Left ventricle myocardium superior (tissue), 1 donor: ENCODE measurements at regions not wholly inside any gene's neighbourhood (a gene's known extent, or its start where the extent isn't known, plus 50 kb on each side); places are given as distances from the start of the nearest gene placed in this dataset.
"Not testable (repeated sequence)": the region's sequence is repeated elsewhere in the genome, so short reads cannot be mapped to it uniquely, and the experiment has no call there.

Experiments used
- ATAC-seq: fragments of 200-7000 bp; cut with Tn5 transposase; one replicate; pipeline ENCODE4 v1.9.1; 2020; ENCODE audit warnings: mild to moderate bottlenecking, moderate library complexity
- DNase-seq: peaks from one replicate; pipeline ENCODE4 v3.0.0-alpha.2; 2020
- intact Hi-C: fragments of 100-400 bp; cut with micrococcal nuclease; formaldehyde crosslinking; loops from one replicate; pipeline ENCODE4 v1.11.0; 2022
- donor health status: DM: no; HTN: yes; CAD: no; lungs with severe emphysema.

DNA sequence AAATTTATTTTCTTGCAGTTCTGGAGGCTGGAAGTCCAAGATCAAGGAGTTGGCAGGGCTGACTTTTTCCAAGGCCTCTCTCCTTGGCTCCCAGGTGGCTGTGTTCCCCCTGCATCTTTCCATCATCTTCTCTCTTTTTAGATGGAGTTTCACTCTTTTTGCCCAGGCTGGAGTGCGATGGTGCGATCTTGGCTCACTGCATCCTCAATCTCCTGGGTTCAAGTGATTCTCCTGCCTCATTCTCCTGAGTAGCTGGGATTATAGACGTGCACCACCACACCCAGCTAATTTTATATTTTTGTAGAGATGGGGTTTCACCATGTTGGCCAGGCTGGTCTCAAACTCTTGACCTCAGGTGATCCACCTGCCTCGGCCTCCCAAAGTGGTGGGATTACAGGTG, 411.1 kb downstream of the RPS24 start:
- ATAC-seq, DNase-seq, intact Hi-C loops: not testable (repeated sequence)

DNA sequence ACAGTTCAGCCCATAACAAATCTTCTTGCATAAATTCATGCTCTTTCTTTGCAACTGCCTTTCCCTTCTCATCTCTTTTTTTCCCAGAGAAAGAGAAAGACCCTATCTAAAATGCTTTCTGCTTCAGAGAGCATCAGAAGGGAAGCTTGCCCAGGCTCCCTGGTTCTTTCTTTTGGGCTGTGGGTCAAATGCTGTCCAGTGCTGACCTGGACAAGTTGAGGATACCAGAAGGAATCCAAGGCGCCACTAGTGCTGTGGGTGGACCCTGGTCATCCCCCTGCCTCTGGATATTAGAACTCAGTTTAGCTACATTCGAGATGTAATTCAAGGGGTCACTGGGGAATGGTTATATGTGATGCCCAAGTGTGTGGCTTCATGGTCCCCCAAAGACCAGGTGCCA, 411.6 kb downstream of the RPS24 start:
- ATAC-seq (no peak), DNase-seq (no peak)
- intact Hi-C loops, result no loop called here

DNA sequence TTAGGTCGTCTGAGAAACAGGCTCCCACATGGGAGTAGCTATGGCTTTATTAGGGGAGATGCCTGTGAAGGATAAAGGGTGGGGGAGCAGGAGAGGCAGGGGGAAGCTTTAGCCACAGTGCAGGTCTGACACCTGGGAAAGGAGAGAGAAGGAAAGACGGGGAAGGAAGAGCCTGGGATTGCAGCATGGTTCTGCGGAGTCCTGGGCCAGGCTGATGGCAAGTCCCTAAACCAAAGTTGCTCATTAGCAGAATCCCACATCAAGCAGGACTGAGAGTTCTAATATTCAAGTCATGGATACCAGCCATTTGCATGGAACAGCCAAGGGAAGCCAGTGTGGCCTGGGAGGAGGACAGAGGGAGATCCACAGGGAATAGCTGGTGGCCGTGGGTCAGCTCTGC, 414.8 kb downstream of the RPS24 start:
- ATAC-seq, result no peak
- intact Hi-C loops, result no loop called here
- no peak for DNase-seq

DNA sequence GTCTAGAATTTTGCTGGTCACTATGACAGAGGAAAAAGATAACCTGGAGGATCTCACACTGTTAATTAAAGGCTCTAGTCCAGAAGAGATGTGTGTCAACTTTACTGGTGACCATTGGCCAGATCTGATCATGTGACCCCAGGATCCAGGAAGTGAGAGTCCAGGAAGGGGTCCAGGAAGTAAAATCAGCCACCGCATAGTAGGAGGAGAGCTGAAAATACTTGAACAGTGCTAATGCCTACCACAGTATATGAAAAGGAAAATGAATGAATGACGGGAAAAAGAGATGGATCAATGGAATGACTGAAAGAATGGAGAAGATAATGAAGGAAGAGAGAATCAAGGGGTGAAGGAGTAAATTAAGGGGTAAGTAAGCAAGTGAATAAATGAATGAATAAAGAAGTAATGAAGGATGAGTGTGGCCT, 415.3 kb downstream of the RPS24 start:
- intact Hi-C loops, result no loop called here
- DNase-seq, result no peak
- no peak for ATAC-seq

DNA sequence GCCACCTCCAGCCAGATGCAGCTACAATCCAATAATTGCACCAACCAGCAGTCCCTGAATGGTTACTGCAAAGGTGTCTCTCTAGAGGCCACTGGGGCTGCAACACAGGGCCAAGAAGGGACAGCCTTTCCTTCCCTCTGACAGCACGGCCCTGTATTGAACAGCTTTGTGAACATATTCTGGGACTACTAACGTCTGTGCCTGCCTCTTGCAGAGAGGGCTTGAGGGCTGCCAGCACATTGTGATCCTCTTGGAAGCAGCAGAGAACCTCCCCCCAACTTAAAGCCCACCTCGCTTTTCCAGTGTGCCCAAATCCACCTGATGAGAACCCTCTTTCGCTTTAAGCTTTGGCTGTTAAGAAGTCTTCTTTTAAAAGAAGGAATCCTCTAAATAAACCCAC, 415.9 kb downstream of the RPS24 start:
- DNase-seq (no peak), ATAC-seq (no peak)
- intact Hi-C loops, result no loop called here

DNA sequence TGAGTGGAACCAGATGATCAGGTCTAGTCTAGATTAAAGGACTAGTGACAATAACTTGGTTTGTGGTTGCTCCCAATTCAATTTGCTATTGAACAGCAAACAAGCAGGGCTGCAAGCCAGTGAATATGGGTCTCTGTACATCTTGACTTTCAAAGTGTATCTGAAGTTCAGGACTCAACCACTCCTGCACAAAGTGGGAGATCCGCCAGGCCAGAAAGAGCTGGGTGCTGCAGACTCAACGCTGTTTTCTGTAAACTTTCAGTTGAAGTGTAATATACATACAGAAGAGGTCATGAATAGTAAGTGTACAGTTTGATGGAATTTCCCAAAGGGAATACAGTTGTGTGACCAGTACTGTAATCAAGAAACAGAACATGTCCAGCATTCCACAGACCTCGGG, 416.6 kb downstream of the RPS24 start:
- intact Hi-C loops, result no loop called here
- ATAC-seq, result no peak
- DNase-seq, result no peak

DNA sequence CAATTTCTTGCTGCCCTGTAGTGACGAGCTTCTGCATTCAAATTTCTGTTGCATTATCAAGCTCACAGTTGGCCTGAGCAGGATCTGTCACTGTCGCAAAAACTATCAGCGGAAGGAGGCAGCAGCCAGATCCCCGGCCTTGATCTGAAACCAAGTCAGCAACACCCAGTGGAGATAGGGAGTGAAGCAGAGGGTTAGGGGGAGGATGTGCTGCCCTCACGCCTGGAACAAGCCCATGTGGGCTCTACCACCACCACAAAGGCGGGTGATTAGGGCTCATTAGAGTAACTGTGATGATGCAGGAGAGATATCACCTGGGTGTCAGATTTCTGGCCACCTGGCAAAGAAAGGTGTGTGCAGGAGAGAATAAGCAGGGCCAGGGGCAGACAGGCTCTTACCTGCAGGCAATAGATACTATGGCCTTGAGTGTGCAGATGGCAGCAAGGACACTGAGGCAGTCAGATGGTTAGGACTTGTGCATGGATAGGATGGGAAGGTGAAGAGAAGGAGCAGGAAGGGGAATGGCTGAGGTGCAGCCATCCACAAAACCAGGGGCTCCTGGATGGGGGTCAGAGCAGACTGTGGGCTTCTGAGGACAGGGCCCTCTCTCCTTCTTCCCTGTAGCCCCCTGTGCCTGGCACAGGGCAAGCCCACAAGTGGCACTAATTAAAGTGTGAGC, 417.3 kb downstream of the RPS24 start:
- DNase-seq (no peak), ATAC-seq (no peak)
- intact Hi-C loops, result no loop called here

DNA sequence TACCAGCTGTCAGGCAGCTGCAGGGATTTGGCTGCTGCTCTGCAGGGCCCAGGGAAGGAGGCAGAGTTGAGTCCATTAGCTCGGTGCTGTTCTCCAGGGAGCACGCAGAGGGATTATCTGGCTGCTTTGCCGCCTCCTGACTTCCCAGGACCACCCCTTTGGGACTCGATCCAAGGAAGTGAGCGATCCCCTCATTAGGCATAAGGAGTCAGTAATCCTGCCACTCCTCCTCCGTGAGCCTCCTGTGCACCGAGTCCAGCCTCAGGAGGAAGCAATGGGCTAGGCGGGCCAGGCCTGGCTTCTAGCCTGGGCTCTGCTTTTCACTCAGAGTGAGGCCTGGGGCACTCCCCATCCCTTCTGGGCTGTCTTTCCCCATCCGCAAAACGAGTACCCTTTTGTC, 417.9 kb downstream of the RPS24 start:
- peak; percentile 56 for ATAC-seq
- intact Hi-C loops, result no loop called here
- DNase-seq, result peak; percentile 49

DNA sequence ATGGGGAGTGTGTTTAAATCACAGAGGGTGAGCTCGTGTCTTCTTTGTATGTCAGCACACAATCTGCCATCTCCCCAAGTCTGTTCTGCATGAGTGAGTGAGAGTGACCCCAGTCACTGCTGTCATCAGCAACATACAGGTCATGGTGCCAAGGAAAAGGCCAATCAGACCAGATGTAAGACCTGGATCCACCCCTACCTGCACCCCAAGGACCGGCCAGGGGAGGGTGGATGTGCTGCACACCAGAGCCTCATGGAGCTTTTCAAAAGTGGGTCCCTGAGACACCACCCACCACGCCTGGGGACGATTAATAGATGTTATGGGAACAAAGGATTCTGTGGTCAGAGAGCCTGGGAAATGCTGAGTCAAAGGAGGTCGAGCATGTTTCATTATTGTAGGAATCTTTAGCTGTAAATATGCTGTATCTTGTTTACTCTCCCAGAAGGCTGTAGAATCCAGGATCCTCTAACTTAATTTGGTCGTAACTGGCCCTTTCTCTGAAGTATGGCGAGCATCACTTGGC, 420.5 kb downstream of the RPS24 start:
- intact Hi-C loops, result no loop called here
- DNase-seq (no peak), ATAC-seq (no peak)

DNA sequence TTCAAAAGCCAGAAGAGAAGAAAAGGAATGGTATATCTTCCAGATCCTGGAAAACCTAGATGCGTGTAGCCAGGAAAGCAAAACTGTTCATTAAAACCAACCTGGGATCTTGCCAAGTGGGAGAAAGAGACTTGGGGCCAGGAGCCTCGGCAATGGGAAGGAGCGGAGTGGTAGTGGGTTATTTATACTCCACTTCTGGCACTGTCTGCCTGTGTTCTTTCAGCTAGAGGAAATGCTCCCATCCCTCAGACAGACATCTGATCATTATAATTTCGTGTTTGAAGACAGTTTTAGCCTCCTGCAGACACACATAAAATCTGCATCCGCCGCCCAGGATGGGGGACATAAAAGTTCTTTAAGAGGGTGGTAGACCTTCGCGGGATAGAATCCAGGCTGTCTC, 421.6 kb downstream of the RPS24 start:
- no peak for ATAC-seq
- no peak for DNase-seq

DNA sequence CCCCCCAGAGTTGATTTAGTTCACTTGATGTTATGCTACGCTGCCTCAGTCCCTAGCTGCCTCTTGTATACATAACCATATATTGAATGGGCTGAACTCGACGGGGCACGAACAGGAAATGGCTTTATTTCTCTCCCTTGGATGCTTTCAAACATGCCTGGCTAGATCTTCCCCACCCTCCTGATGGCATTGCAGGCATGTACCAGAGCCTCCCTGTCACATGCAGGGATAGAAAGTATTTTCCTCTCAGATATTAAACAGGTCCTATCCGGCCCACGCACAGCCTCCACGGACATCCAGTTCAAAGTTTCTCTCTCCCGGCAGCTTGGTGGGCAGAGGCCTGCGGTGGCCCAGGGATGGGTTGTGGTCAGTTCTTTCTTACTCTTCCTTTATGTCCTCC, 422.1 kb downstream of the RPS24 start:
- ATAC-seq (no peak), DNase-seq (no peak)
- intact Hi-C loops, result no loop called here

More for the DNA sequence above, 421.6 kb downstream of the RPS24 start:
- intact Hi-C loops, result no loop called here

DNA sequence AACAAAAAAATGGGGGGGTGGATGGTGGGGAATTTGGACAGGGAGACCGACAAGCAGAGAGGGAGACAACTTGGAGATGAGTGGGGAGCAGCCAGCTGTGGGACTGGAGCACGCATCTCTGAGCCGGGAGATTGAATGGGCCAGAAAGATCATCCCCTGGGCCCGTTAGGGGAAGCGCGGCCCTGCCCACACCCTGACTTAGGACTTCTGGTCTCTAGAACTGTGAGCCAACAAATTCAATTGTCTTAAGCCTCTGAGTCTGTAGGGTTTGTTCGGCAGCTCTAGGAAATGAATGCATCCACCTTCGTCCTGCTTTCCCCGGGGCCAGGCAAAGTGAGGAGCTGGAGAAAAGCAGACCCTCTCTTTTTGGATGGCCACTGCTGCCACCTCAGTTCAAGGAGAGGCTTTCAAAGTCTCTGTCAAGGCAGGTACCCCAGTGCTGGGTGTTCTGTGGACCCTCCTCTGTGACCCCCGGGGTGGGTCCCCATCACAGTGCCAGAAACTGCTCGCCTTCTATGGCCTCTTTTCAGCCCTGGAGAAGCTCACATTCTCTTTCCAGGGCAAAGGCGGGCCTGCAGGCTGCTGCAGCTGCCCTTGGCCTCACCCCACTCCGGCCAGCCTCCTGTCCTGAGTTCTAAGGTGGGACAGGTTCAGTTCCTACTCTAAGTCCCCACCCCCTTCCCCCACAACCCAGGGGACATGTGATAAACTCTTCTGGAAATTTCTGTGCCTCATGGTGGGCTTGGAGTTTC, 423.2 kb downstream of the RPS24 start:
- intact Hi-C loops, result no loop called here
- DNase-seq, result peak; percentile 54
- peak; percentile 65 for ATAC-seq

DNA sequence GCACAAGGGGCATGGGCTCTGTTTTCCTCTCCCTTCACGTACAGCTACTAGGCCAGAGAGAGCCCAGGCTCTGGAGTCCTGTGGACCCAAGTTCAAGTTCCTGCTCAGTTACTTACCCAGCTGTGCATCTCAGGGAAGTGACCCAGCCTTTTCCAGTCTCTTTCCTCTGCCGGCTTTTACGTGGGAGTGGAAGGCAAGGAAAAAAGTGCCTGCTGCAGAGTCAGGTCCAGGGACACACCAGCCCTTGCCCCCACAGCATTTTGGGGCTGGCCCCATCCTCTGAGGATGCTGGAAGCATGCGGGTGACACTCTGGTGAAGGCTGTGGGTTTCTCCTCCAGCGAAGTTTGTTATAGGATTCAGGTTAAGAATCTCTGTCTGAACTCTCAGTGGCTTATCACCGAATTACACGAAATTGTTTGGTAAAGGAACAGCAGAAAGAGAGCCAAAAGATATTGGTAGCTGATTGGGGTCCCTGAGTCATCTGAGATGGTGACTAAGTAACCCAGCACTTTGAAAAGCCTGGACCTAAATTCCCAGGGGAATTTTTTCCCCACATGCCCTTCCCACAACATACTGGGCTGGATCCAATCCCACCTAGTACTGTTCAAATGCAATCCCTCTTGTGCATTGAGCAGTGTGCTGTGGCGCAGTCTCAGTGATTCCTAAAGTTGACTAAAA, 424.3 kb downstream of the RPS24 start:
- ATAC-seq (no peak), DNase-seq (no peak)
- intact Hi-C loops, result no loop called here

DNA sequence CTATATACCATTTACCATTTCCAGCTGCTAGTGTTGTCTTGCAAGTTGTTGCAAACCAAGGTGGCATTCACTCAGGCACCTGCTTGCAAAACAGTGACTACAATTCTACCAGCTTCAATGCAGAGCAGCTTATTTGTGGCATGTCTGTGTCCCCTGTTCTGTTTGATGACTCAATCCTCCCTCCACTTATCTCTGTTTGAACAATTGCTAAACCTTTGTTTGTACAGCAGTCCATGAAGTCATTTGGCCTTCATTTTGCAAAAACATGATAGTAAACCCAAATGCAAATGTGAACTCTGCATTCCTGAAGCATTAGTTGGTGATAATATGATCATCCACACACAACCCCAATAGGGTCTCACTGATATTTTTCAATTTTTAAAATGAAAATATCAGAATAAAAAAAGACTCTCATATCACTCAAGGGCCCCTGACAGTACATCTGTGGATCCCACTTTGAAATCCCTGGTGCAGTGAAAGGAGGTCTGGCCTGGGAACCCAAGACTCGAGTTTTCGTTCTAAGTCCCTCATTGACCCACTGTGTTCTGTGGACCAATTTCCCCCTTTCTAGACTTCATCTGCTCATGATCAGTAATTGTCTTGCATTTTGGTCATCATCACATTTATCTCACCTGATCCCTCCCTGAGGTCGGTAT, 425.4 kb downstream of the RPS24 start:
- intact Hi-C loops, result no loop called here
- no peak for DNase-seq

DNA sequence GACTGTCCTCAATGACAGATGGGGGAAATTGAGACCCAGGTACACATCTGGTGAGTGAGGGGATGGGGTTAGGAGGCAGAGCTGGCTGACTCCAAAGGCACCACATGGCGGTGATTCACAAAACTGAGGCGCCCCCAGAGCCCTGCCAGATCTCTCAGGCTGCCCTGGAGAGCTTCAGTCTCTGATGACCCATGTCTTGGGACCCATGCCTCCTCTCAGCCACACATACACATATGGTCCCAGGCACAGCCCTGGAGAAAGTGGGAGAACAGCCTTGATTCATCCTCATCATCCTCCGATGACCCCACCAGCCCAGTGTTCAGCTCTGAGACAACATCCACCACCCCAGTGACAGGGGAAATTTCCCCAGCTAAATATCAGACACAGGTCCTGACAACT, 426.0 kb downstream of the RPS24 start:
- ATAC-seq (no peak), DNase-seq (no peak)
- intact Hi-C loops, result no loop called here

More for the DNA sequence above, 425.4 kb downstream of the RPS24 start:
- peak; percentile 60 for ATAC-seq

DNA sequence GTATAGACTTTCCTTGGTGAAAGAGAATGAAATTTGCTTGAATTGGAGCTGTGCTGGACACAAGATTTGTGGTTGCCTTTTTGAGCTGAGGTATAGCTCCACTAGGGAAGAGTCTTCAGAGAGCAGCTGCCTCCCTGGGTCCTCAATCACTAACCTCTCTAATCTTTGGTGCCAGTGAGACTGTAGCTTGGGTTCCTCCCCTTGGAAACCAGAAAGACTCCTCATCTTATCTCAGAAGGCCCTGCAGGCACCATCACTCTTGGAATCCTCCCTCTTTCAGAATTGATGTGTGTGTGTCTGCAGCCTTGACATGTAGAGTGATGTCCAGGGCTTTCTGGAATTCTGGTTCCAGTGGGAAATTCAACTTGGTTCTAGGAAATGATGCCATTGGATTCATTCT, 426.5 kb downstream of the RPS24 start:
- intact Hi-C loops, result no loop called here

DNA sequence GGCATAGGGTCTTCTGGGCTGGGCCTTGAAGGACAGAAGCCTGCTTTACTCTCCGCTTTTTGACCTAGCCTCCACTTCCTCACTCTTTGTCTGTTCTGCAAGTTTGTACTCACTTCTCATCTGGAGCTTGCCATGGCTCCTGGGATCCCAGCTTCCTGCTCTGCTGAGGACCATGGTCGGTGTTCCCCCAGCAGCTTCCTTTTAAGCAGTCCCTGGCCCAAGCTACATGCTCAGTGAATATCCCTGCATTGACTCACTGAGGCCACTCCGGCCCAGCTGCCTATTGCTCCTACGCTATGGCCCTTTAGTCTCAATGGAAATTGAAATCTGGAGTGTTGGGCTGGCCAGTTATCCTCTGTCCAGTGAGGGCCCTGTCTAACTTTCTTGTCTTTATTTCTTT, 427.7 kb downstream of the RPS24 start:
- DNase-seq (no peak), ATAC-seq (no peak)
- intact Hi-C loops, result no loop called here

More for the DNA sequence above, 426.5 kb downstream of the RPS24 start:
- DNase-seq (no peak), ATAC-seq (no peak)

DNA sequence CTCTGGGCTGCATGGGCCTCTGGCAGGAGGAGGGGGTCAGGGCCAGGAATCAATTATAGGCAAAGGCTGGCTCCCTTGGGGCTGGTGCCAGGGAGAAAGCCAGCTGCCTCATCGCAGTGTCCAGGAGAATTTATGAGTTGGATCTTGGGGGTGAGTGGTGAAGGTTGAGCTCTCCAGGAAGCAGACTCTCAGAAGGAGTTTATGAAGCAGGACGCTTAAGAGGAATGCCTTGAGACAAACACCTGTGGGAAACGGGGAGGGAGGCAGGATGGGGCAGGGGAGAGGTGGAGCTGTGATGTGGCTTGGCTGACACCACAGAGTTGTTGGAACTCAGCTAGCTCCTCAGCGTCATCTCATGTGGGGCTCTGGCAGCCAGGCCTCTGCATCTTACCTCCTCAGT, 428.5 kb downstream of the RPS24 start:
- intact Hi-C loops, result no loop called here
- DNase-seq, result no peak
- ATAC-seq, result no peak

DNA sequence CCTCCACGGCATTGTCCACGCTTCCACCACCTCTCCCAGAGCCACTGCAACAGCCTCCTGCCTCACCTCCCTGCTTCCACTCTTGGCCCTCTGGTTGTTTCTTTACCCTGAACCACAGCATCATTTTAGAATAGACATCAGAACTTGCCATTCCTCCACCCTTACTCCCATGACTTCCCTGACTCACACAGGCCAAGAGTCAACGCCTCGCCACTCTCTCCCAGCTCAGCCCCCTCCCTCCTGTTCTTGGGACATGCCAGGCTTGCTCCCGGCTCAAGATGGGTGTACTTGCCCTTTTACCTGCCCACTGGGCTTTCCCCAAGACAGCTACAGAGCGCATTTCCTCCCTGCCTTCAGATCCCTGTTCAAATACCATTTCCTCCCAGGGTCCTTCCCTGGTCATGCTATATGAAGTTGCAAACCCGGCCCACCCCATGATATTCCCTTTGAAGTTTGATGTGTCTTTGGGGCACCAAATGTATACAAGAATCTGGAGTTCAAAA, 429.1 kb downstream of the RPS24 start:
- intact Hi-C loops, result no loop called here
- no peak for DNase-seq
- no peak for ATAC-seq
